Breast epithelium (tissue), 3 donors: ENCODE measurements at regions not wholly inside any gene's neighbourhood (a gene's known extent, or its start where the extent isn't known, plus 50 kb on each side); places are given as distances from the start of the nearest gene placed in this dataset.

ENCODE experiments used
- POLR2A ChIP-seq: fragments of 450-650 bp; IDR thresholded peaks from one replicate; pipeline ENCODE4 v1.6.1; 2016; ENCODE audit warnings: antibody characterized with exemption, mild to moderate bottlenecking, moderate library complexity
- POLR2AphosphoS5 ChIP-seq, 3 donors: sonication (generic); formaldehyde crosslinking; IDR thresholded peaks; one replicate each; pipeline ENCODE4 v1.6.1; 2017; ENCODE audit warnings: antibody characterized with exemption in 3 of 3
- TF ChIP-seq, protein P1 (sequence below), 3 donors: fragments of 450-650 bp; IDR thresholded peaks; one replicate each; pipeline ENCODE4 v1.5.1; 2016 to 2017; ENCODE audit warnings: antibody characterized with exemption in 3 of 3, mild to moderate bottlenecking in 3 of 3, moderate library complexity in 3 of 3

DNA sequence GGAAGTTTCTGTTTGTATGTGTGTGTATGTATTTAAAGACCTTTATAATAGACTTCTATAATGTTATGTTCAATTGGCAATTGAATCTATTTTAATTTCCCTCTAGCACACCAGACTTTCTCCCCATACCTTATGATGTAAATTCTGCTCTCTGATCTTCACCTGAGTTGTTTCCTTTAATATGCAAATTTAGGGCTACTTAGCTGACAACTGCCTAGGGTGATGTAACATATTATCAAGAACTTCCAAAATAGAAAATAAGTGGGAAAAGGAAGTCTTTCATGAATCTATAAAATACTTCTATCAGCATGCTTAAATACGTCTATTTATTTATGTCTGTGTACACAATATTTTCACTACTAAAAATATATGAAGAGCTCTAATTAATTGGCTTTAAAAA, 923.5 kb upstream of the CDH10 start:
- TF ChIP-seq, protein P1, sequence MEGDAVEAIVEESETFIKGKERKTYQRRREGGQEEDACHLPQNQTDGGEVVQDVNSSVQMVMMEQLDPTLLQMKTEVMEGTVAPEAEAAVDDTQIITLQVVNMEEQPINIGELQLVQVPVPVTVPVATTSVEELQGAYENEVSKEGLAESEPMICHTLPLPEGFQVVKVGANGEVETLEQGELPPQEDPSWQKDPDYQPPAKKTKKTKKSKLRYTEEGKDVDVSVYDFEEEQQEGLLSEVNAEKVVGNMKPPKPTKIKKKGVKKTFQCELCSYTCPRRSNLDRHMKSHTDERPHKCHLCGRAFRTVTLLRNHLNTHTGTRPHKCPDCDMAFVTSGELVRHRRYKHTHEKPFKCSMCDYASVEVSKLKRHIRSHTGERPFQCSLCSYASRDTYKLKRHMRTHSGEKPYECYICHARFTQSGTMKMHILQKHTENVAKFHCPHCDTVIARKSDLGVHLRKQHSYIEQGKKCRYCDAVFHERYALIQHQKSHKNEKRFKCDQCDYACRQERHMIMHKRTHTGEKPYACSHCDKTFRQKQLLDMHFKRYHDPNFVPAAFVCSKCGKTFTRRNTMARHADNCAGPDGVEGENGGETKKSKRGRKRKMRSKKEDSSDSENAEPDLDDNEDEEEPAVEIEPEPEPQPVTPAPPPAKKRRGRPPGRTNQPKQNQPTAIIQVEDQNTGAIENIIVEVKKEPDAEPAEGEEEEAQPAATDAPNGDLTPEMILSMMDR (IDR thresholded peaks at IDR 0.05): no peak
- TF ChIP-seq POLR2A (no peak), POLR2AphosphoS5 (IDR thresholded peaks at IDR 0.05) (no peak)
